ENCODE measurements at regions not wholly inside any gene's neighbourhood (a gene's known extent, or its start where the extent isn't known, plus 50 kb on each side); places are given as distances from the start of the nearest gene placed in this dataset.

DNA sequence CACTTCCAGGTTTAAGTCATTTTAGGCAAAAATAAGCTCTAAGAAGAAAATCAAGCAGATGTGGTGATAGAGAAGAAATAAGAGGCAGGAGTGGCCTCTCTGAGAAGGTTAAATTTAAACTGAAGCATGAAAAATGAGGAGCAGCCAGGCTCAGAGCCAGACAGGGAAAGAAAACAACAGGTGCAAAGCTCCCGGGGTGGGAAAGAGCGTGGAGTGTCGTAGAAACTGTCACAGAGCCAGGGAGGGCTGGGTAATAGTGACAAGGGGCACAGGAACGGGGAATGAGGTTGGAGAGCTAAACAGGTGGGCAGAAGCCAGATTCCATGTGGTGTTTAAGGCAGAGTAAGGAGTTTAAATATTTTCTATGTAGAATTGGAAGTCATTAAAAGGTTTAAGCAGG, 132.1 kb upstream of the BLID start:
- no peak overlapping the region for H3K27ac ChIP-seq
- no peak for TF ChIP-seq EP300 (IDR thresholded peaks at IDR 0.05)
- TF ChIP-seq POLR2AphosphoS5 (IDR thresholded peaks at IDR 0.05) = no peak
- TF ChIP-seq, protein P1, sequence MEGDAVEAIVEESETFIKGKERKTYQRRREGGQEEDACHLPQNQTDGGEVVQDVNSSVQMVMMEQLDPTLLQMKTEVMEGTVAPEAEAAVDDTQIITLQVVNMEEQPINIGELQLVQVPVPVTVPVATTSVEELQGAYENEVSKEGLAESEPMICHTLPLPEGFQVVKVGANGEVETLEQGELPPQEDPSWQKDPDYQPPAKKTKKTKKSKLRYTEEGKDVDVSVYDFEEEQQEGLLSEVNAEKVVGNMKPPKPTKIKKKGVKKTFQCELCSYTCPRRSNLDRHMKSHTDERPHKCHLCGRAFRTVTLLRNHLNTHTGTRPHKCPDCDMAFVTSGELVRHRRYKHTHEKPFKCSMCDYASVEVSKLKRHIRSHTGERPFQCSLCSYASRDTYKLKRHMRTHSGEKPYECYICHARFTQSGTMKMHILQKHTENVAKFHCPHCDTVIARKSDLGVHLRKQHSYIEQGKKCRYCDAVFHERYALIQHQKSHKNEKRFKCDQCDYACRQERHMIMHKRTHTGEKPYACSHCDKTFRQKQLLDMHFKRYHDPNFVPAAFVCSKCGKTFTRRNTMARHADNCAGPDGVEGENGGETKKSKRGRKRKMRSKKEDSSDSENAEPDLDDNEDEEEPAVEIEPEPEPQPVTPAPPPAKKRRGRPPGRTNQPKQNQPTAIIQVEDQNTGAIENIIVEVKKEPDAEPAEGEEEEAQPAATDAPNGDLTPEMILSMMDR (IDR thresholded peaks at IDR 0.05) = no peak
- no peak for TF ChIP-seq POLR2A (IDR thresholded peaks at IDR 0.05)
- no peak overlapping the region for H3K4me3 ChIP-seq
- 18 to 37% (median 23%) methylated on average over 4 of the region's 4 CpGs for WGBS, 5 donors
- no peaks in the 10 kb centered on the region for H3K9me3 ChIP-seq
- peaks cover 0 to 3% (median 0%) of the 10 kb centered on the region in 4 donors for H3K4me1 ChIP-seq
- H3K36me3 ChIP-seq = no peaks in the 10 kb centered on the region
- intact Hi-C loops (cut with DNase I; ENCODE audit: low total_unique reads) = no loop called here
- peak in 1 of 2 donors; percentile 66 for DNase-seq
- no peaks in the 10 kb centered on the region for H3K27me3 ChIP-seq

DNA sequence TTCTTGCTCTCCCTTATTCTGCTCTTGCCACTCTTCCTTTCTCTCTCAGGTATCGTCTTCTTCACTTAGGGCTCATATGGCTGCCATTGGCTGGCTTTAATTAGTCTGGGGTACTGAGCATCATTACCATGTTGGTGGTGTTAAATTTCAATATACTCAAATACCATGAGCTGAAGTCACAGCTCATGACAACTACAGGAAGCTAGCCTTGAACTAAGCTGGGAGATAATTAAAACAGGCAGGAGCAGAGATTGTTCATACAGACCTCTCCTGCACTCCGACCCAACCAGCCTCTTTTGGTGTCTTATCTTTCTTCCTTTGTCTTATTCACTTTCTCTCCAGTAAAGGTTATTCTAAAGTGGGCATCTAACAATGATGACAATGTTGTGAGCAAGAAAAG, 130.9 kb upstream of the BLID start:
- intact Hi-C loops (cut with DNase I; ENCODE audit: low total_unique reads) = no loop called here
- Histone ChIP-seq H3K36me3 (no peaks in the 10 kb centered on the region), H3K27ac (no peak overlapping the region), H3K4me1 (peaks cover 0 to 3% (median 0%) of the 10 kb centered on the region in 4 donors), H3K4me3 (no peak overlapping the region), H3K9me3 (no peaks in the 10 kb centered on the region), H3K27me3 (no peaks in the 10 kb centered on the region)
- 58 to 79% (median 72%) methylated on average over 2 of the region's 2 CpGs for WGBS, 5 donors
- DNase-seq = no peak
- TF ChIP-seq, protein P1 (IDR thresholded peaks at IDR 0.05) = no peak
- TF ChIP-seq EP300 (IDR thresholded peaks at IDR 0.05) = no peak
- TF ChIP-seq POLR2A (IDR thresholded peaks at IDR 0.05) = no peak
- TF ChIP-seq POLR2AphosphoS5 (IDR thresholded peaks at IDR 0.05) = no peak

DNA sequence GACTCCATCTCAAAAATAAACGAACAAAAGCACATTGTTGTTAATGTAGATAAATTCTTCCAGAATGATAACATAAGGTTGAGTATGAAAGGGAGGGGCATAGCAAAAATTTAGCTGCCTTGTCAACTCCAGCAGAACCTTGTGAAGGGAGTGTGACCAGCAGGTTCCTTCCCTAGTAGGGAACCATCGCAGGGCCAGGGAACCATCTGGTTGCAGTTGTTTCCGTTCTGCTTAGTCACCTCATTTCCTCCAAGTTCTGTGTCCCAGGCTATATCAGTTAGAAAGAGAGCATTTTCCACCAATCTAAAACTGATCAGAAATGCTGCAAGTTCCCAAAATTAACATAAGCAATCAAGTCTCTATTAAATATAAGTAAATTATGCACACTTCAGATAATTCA, 126.7 kb upstream of the BLID start:
- Histone ChIP-seq H3K9me3 (no peaks in the 10 kb centered on the region), H3K36me3 (no peaks in the 10 kb centered on the region), H3K4me1 (no peaks in the 10 kb centered on the region), H3K27me3 (no peaks in the 10 kb centered on the region), H3K27ac (no peak overlapping the region), H3K4me3 (no peak overlapping the region)
- TF ChIP-seq POLR2AphosphoS5 (IDR thresholded peaks at IDR 0.05) (no peak), EP300 (IDR thresholded peaks at IDR 0.05) (no peak)
- TF ChIP-seq, protein P1 (IDR thresholded peaks at IDR 0.05) = no peak
- intact Hi-C loops (cut with DNase I; ENCODE audit: low total_unique reads) = no loop called here
- peak in 1 of 2 donors; percentile 15 for DNase-seq
- 68 to 74% (median 68%) methylated on average over 3 of the region's 3 CpGs for WGBS, 5 donors

DNA sequence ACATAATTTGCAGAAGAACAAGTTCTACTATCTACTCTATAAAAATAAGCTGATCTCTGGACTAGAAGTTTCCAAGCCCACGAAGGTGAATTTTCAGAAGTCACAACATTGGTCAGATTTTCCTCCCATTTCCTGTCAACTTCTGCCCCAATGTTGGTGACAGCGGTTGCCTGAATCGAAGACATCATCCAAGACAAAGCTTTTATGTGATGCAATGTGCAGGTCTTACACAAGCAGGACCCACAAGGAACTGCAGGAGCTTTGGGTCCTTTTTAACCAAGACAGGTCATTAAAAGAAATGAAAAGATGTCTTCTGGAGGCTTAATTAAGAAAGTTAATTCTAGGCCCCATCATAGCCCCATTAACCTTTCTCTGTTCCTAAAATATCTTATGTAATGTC, 125.6 kb upstream of the BLID start:
- no peak for DNase-seq
- WGBS, 5 donors = 73 to 90% (median 87%) methylated on average over 3 of the region's 3 CpGs
- intact Hi-C loops (cut with DNase I; ENCODE audit: low total_unique reads) = no loop called here

More for the DNA sequence above, 125.6 kb upstream of the BLID start:
- H3K27me3 ChIP-seq = no peaks in the 10 kb centered on the region
- no peaks in the 10 kb centered on the region for H3K36me3 ChIP-seq
- no peak overlapping the region for H3K4me3 ChIP-seq
- no peak for TF ChIP-seq POLR2AphosphoS5 (IDR thresholded peaks at IDR 0.05)
- TF ChIP-seq, protein P1 (IDR thresholded peaks at IDR 0.05) = no peak
- no peak for TF ChIP-seq POLR2A (IDR thresholded peaks at IDR 0.05)
- TF ChIP-seq EP300 (IDR thresholded peaks at IDR 0.05) = no peak
- H3K27ac ChIP-seq = no peak overlapping the region
- no peaks in the 10 kb centered on the region for H3K9me3 ChIP-seq
- H3K4me1 ChIP-seq = no peaks in the 10 kb centered on the region

Measured in stomach (tissue), 8 donors.